ENCODE measurements at regions not wholly inside any gene's neighbourhood (a gene's known extent, or its start where the extent isn't known, plus 50 kb on each side); places are given as distances from the start of the nearest gene placed in this dataset.

DNA sequence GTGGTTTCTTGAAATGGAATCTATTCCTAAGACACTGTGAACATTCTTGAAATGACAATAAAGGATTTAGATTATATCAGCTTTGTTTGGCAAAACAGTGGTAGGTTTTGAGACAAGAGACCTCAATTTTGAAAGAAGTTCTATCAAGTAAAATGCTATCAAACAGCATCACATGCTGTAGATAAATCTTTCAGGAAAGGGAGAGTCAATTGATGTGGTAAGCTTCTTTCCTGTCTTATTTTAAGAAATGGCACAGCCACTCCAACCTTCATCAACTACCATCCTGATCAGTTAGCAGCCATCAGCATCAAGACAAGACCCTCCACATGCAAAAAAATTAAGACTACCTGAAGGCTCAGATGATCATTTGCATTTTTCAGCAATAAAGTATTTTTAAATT, 495.4 kb downstream of the TRIB2 start (continued):
- no peak for TF ChIP-seq FOXJ3 (CRISPR knock-in tag; IDR thresholded peaks at IDR 0.05; ENCODE audit: borderline replicate concordance)
- TF ChIP-seq OVOL2 (CRISPR knock-in tag; IDR thresholded peaks at IDR 0.05; ENCODE audit: borderline replicate concordance) = no peak
- no peak for TF ChIP-seq MXD4 (CRISPR knock-in tag; IDR thresholded peaks at IDR 0.05; ENCODE audit: borderline replicate concordance)
- TF ChIP-seq, protein P1, sequence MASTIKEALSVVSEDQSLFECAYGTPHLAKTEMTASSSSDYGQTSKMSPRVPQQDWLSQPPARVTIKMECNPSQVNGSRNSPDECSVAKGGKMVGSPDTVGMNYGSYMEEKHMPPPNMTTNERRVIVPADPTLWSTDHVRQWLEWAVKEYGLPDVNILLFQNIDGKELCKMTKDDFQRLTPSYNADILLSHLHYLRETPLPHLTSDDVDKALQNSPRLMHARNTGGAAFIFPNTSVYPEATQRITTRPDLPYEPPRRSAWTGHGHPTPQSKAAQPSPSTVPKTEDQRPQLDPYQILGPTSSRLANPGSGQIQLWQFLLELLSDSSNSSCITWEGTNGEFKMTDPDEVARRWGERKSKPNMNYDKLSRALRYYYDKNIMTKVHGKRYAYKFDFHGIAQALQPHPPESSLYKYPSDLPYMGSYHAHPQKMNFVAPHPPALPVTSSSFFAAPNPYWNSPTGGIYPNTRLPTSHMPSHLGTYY (CRISPR knock-in tag; IDR thresholded peaks at IDR 0.05) = no peak

DNA sequence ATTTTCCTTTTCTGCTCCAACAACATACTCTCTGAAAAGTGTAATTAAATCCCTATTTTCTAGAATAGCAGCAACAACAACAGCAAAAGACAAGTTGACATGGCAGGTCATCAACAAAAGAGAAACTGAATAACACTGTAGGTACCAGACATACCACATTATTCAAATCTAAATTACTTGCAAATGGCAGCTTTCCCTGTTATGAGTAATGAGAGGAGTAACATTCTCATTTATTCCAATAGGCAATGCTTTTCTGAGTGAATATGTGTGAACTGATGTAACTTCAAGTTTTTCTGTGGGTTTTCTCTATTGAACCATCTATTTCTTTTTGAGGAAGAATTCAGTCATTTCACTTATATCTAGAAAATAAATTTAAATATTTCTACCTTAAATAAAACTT, 501.5 kb downstream of the TRIB2 start:
- peaks cover 3% of the 10 kb centered on the region; the same call in 1 of the 2 replicates for H3K27me3 Mint-ChIP-seq (ENCODE audit: low read depth)
- CTCF ChIA-PET = no interaction called here
- peaks cover 29% of the 10 kb centered on the region for H3K9me3 Mint-ChIP-seq
- H3K4me1 Mint-ChIP-seq = 0 out of 2 replicates have a peak, but pooled peaks cover 3% of the 10 kb centered on the region
- H3K36me3 Mint-ChIP-seq = peaks cover 23% of the 10 kb centered on the region
- POLR2A ChIA-PET = no interaction called here
- H3K4me3 Mint-ChIP-seq = no peak overlapping the region
- H3K27ac Mint-ChIP-seq = no peak overlapping the region
- TF ChIP-seq, protein P2, sequence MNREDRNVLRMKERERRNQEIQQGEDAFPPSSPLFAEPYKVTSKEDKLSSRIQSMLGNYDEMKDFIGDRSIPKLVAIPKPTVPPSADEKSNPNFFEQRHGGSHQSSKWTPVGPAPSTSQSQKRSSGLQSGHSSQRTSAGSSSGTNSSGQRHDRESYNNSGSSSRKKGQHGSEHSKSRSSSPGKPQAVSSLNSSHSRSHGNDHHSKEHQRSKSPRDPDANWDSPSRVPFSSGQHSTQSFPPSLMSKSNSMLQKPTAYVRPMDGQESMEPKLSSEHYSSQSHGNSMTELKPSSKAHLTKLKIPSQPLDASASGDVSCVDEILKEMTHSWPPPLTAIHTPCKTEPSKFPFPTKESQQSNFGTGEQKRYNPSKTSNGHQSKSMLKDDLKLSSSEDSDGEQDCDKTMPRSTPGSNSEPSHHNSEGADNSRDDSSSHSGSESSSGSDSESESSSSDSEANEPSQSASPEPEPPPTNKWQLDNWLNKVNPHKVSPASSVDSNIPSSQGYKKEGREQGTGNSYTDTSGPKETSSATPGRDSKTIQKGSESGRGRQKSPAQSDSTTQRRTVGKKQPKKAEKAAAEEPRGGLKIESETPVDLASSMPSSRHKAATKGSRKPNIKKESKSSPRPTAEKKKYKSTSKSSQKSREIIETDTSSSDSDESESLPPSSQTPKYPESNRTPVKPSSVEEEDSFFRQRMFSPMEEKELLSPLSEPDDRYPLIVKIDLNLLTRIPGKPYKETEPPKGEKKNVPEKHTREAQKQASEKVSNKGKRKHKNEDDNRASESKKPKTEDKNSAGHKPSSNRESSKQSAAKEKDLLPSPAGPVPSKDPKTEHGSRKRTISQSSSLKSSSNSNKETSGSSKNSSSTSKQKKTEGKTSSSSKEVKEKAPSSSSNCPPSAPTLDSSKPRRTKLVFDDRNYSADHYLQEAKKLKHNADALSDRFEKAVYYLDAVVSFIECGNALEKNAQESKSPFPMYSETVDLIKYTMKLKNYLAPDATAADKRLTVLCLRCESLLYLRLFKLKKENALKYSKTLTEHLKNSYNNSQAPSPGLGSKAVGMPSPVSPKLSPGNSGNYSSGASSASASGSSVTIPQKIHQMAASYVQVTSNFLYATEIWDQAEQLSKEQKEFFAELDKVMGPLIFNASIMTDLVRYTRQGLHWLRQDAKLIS (CRISPR knock-in tag; IDR thresholded peaks at IDR 0.05; ENCODE audit: borderline replicate concordance) = no peak
- TF ChIP-seq KAT7 (CRISPR knock-in tag; IDR thresholded peaks at IDR 0.05; ENCODE audit: borderline replicate concordance) (no peak), SMAD4 (CRISPR knock-in tag; IDR thresholded peaks at IDR 0.05) (no peak), GRHL2 (CRISPR knock-in tag; IDR thresholded peaks at IDR 0.05; ENCODE audit: insufficient replicate concordance, severe bottlenecking) (no peak), ETV6 (CRISPR knock-in tag; IDR thresholded peaks at IDR 0.05) (no peak), ATF1 (CRISPR knock-in tag; IDR thresholded peaks at IDR 0.05) (no peak), CREM (CRISPR knock-in tag; IDR thresholded peaks at IDR 0.05) (no peak), FOXK1 (CRISPR knock-in tag; IDR thresholded peaks at IDR 0.05) (no peak), EMX1 (CRISPR knock-in tag; IDR thresholded peaks at IDR 0.05) (no peak), ZNF232 (CRISPR knock-in tag; IDR thresholded peaks at IDR 0.05) (no peak), FOXJ3 (CRISPR knock-in tag; IDR thresholded peaks at IDR 0.05; ENCODE audit: borderline replicate concordance) (no peak), MXD4 (CRISPR knock-in tag; IDR thresholded peaks at IDR 0.05; ENCODE audit: borderline replicate concordance) (no peak), ZNF671 (CRISPR knock-in tag; IDR thresholded peaks at IDR 0.05) (no peak)
- TF ChIP-seq, protein P3, sequence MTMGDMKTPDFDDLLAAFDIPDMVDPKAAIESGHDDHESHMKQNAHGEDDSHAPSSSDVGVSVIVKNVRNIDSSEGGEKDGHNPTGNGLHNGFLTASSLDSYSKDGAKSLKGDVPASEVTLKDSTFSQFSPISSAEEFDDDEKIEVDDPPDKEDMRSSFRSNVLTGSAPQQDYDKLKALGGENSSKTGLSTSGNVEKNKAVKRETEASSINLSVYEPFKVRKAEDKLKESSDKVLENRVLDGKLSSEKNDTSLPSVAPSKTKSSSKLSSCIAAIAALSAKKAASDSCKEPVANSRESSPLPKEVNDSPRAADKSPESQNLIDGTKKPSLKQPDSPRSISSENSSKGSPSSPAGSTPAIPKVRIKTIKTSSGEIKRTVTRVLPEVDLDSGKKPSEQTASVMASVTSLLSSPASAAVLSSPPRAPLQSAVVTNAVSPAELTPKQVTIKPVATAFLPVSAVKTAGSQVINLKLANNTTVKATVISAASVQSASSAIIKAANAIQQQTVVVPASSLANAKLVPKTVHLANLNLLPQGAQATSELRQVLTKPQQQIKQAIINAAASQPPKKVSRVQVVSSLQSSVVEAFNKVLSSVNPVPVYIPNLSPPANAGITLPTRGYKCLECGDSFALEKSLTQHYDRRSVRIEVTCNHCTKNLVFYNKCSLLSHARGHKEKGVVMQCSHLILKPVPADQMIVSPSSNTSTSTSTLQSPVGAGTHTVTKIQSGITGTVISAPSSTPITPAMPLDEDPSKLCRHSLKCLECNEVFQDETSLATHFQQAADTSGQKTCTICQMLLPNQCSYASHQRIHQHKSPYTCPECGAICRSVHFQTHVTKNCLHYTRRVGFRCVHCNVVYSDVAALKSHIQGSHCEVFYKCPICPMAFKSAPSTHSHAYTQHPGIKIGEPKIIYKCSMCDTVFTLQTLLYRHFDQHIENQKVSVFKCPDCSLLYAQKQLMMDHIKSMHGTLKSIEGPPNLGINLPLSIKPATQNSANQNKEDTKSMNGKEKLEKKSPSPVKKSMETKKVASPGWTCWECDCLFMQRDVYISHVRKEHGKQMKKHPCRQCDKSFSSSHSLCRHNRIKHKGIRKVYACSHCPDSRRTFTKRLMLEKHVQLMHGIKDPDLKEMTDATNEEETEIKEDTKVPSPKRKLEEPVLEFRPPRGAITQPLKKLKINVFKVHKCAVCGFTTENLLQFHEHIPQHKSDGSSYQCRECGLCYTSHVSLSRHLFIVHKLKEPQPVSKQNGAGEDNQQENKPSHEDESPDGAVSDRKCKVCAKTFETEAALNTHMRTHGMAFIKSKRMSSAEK (CRISPR knock-in tag; IDR thresholded peaks at IDR 0.05; ENCODE audit: borderline replicate concordance) = no peak
- TF ChIP-seq, protein P4, sequence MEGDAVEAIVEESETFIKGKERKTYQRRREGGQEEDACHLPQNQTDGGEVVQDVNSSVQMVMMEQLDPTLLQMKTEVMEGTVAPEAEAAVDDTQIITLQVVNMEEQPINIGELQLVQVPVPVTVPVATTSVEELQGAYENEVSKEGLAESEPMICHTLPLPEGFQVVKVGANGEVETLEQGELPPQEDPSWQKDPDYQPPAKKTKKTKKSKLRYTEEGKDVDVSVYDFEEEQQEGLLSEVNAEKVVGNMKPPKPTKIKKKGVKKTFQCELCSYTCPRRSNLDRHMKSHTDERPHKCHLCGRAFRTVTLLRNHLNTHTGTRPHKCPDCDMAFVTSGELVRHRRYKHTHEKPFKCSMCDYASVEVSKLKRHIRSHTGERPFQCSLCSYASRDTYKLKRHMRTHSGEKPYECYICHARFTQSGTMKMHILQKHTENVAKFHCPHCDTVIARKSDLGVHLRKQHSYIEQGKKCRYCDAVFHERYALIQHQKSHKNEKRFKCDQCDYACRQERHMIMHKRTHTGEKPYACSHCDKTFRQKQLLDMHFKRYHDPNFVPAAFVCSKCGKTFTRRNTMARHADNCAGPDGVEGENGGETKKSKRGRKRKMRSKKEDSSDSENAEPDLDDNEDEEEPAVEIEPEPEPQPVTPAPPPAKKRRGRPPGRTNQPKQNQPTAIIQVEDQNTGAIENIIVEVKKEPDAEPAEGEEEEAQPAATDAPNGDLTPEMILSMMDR (IDR thresholded peaks at IDR 0.05) = no peak
- TF ChIP-seq, protein P5, sequence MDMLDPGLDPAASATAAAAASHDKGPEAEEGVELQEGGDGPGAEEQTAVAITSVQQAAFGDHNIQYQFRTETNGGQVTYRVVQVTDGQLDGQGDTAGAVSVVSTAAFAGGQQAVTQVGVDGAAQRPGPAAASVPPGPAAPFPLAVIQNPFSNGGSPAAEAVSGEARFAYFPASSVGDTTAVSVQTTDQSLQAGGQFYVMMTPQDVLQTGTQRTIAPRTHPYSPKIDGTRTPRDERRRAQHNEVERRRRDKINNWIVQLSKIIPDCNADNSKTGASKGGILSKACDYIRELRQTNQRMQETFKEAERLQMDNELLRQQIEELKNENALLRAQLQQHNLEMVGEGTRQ (CRISPR knock-in tag; IDR thresholded peaks at IDR 0.05) = no peak
- DNase-seq (ENCODE audit: low spot score) (no peak), ATAC-seq (no peak)

Measured in WTC11 (cell line).